ENCODE measurements at regions not wholly inside any gene's neighbourhood (a gene's known extent, or its start where the extent isn't known, plus 50 kb on each side); places are given as distances from the start of the nearest gene placed in this dataset.

DNA sequence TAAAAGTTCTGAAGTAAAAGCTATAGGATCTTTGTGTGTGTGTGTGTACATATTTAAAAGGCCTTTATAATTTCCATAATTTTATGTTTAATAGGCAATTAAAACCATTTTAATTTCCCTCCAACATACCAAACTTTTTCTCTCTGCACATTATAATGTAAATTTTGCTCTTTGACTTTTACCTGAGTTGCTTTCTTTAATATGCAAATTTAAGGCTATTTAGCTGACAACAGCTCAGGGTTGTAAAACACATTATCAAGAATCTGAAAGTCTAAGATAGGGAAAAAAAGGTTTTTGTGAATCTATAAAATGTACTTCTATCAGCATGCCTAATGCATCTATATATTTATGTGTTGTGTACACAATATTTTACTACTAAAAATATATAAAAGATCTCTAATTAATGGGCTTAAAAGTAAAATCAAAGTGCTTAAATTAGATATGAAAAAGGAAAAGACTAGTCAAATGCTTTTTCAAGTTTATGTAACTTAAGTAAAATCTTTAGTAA is 239.6 kb upstream of the RAI14 start:
- TF ChIP-seq, protein P1, sequence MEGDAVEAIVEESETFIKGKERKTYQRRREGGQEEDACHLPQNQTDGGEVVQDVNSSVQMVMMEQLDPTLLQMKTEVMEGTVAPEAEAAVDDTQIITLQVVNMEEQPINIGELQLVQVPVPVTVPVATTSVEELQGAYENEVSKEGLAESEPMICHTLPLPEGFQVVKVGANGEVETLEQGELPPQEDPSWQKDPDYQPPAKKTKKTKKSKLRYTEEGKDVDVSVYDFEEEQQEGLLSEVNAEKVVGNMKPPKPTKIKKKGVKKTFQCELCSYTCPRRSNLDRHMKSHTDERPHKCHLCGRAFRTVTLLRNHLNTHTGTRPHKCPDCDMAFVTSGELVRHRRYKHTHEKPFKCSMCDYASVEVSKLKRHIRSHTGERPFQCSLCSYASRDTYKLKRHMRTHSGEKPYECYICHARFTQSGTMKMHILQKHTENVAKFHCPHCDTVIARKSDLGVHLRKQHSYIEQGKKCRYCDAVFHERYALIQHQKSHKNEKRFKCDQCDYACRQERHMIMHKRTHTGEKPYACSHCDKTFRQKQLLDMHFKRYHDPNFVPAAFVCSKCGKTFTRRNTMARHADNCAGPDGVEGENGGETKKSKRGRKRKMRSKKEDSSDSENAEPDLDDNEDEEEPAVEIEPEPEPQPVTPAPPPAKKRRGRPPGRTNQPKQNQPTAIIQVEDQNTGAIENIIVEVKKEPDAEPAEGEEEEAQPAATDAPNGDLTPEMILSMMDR (IDR thresholded peaks at IDR 0.05), result no peak
- TF ChIP-seq POLR2A (IDR thresholded peaks at IDR 0.05), result no peak

Data from adrenal gland (tissue), 5 donors.